HG02678 (cell line): ENCODE measurements at regions not wholly inside any gene's neighbourhood (a gene's known extent, or its start where the extent isn't known, plus 50 kb on each side); places are given as distances from the start of the nearest gene placed in this dataset.
A peak's percentile ranks its signal among the peaks of the same experiment; 100 is the strongest.

Experiments
- ATAC-seq: cut with Tn5 transposase; IDR thresholded peaks from one replicate; pipeline ENCODE4 v1.9.1; 2021; ENCODE audit warnings: mild to moderate bottlenecking, moderate library complexity; ENCODE audit not compliant: unreplicated experiment

- no peak for ATAC-seq
Measured at GRCh38 chr20:39890697-39891096, 798.3 kb downstream of the MAFB start.

GRCh38 chr20:39888310-39888709, 800.7 kb downstream of the MAFB start:
- no peak for ATAC-seq

- no peak for ATAC-seq
Measured at GRCh38 chr20:39886650-39887190, 802.3 kb downstream of the MAFB start.

- ATAC-seq: peak; percentile 42
Measured at GRCh38 chr20:39885975-39886649, 802.9 kb downstream of the MAFB start.

- no peak for ATAC-seq
Measured at GRCh38 chr20:39882806-39883205, 806.2 kb downstream of the MAFB start.

- ATAC-seq: no peak
Measured at GRCh38 chr20:39880890-39881289, 808.1 kb downstream of the MAFB start.

- no peak for ATAC-seq
Measured at GRCh38 chr20:39879296-39879695, 809.7 kb downstream of the MAFB start.

GRCh38 chr20:39878809-39879208, 810.2 kb downstream of the MAFB start:
- ATAC-seq: no peak

- no peak for ATAC-seq
Measured at GRCh38 chr20:39878320-39878719, 810.7 kb downstream of the MAFB start.

GRCh38 chr20:39877788-39878187, 811.2 kb downstream of the MAFB start:
- no peak for ATAC-seq

- no peak for ATAC-seq
Measured at GRCh38 chr20:39876976-39877635, 811.9 kb downstream of the MAFB start.

GRCh38 chr20:39875492-39876110, 813.4 kb downstream of the MAFB start:
- ATAC-seq: no peak

- ATAC-seq: peak; percentile 91
Measured at GRCh38 chr20:39874049-39874893, 814.8 kb downstream of the MAFB start.

GRCh38 chr20:39873286-39873685, 815.8 kb downstream of the MAFB start:
- ATAC-seq: no peak

GRCh38 chr20:39871013-39871412, 818.0 kb downstream of the MAFB start:
- no peak for ATAC-seq

- ATAC-seq: no peak
Measured at GRCh38 chr20:39865446-39865845, 823.6 kb downstream of the MAFB start.

GRCh38 chr20:39862470-39862891, 826.6 kb downstream of the MAFB start:
- ATAC-seq: no peak

GRCh38 chr20:39861381-39861780, 827.7 kb downstream of the MAFB start:
- ATAC-seq: no peak

GRCh38 chr20:39857835-39858234, 831.2 kb downstream of the MAFB start:
- ATAC-seq: no peak

GRCh38 chr20:39857187-39857586, 831.8 kb downstream of the MAFB start:
- ATAC-seq: no peak

GRCh38 chr20:39855799-39856198, 833.2 kb downstream of the MAFB start:
- ATAC-seq: no peak
